HG02642 (cell line): ENCODE measurements at regions not wholly inside any gene's neighbourhood (a gene's known extent, or its start where the extent isn't known, plus 50 kb on each side); places are given as distances from the start of the nearest gene placed in this dataset.

Experiments used
- ATAC-seq: cut with Tn5 transposase; IDR thresholded peaks from one replicate; pipeline ENCODE4 v1.9.1; 2021; ENCODE audit warnings: mild to moderate bottlenecking; ENCODE audit not compliant: unreplicated experiment, poor library complexity

DNA sequence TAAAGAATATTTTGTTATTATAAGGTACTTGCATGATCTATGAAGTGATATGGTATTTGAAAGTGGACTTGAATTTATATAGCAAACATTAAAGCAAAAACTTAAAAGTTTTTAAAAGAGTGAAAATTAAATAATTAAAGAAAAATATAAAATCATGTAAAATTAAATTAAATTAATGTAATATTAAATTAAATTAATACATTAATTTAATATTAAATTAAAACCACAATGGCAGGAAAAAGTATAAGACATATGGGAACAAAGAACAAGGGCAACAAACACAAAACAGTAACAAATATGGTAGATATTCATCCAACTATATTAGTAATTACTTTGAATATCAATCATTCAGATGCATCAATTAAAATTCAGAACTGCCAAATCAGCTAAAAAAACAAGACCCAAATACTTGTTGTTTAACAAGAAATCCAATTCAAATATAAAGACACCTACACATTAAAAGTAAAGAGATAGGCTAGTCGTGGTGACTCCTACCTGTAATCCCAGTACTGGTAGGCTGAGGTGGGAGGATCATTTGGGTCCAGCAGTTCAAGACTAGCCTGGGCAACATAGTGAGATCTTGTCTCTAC lies 992.2 kb upstream of the MIR17HG start:
- ATAC-seq, result no peak

DNA sequence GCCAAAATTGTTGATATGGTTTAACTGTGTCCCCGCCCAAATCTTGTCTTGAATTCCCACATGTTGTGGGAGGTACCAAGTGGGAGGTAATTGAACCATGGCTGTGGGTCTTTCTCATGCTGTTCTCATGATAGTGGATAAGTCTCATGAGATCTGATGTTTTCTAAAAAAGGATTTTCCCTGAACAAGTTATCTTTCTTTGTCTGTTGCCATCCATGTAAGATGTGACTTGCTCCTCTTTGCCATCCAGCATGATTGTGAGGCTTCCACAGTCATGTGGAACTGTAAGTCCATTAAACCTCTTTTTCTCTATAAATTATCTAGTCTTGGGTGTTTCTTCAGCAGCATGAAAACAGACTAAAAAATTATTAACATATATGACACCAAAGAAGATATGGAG lies 986.7 kb upstream of the MIR17HG start:
- ATAC-seq, result no peak

DNA sequence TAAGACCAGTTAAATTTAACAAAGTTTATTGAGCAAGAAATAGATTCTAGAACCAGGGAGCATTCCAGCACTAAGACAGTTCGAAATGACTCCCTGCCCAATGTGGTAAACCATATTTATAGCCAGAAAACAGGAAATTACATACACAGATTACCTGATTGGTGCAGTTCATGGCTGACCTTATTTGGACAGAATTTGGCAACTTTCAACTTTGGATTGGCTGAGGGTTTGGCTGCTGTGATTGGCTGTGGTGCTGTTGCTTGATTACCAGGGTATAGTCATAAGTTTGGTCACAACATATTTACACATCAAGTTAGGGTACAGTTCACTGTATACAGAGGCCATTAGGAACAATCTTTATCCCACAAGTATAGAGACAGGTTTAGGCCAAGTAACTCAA lies 984.8 kb upstream of the MIR17HG start:
- no peak for ATAC-seq

DNA sequence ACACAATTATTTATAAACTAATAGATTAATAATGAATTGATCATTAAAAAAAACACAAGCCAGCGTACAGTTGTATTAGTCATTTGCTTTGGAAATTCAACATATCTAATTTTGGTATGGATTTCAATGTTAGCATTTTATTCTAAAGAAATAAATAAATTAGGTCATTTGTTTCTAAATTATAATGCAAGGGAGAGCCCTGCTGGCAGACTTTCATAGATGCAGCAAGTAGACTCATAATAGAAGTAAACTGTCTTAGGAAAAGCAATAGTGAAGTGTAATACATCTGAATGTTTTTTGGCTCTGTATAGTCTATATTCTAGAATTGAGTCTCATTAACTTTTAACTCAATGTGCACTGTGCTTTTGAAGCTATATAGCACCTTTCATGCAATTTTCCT lies 982.4 kb upstream of the MIR17HG start:
- ATAC-seq, result no peak

DNA sequence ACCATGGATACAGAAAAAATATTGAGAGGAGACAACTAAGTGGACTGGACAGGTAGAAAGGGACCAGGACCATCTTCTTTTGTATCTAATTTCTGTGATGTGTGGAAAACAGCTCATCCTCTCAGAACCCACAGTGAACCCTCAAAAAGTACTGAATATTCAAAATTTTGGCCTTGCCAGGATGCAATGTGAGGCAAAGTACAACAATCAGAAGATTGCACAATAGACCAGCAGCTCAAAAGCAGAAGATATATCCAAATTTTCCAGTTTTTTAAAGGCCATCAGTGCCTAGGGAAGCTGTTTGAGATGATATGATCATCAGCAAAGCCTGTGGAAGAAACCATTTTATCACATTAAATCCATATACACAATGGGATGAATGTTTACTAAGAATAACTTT lies 973.3 kb upstream of the MIR17HG start:
- no peak for ATAC-seq

DNA sequence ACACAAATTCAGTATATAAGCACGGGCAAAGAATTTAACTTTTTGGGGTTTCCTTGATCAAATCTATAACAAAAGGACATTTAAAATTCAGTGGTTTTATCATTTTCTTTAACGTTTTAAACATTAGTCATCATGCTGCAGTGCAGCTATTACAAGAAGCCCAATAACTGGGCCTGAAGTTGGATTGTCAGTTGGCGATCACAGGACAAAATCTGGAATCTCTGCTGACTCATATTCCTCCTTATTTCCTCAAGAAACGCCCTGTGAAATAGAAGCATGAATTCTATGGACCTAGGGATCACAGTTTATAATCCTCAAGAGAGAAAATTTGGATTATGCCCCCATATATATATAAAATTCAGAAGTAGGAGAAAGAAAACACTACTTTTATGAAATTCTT lies 971.6 kb upstream of the MIR17HG start:
- no peak for ATAC-seq

DNA sequence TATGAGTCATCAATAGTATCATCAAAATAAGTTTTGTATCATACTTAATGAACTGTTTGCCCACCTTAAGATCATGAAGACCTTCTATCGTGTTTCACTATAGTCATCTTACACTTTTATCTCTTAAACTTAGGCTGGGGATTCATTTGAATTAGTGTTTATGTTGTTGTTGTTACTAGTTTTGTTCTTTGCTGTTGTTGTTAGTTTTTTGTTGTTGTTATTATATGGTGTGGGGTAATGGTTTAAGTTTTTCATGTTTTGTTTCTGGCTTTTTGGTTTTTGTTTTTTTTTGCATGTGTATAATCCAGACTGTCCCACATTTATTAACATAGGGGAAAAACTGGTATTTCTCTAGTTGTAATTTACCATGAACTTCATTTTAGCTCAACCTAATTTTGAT lies 965.1 kb upstream of the MIR17HG start:
- ATAC-seq, result no peak

DNA sequence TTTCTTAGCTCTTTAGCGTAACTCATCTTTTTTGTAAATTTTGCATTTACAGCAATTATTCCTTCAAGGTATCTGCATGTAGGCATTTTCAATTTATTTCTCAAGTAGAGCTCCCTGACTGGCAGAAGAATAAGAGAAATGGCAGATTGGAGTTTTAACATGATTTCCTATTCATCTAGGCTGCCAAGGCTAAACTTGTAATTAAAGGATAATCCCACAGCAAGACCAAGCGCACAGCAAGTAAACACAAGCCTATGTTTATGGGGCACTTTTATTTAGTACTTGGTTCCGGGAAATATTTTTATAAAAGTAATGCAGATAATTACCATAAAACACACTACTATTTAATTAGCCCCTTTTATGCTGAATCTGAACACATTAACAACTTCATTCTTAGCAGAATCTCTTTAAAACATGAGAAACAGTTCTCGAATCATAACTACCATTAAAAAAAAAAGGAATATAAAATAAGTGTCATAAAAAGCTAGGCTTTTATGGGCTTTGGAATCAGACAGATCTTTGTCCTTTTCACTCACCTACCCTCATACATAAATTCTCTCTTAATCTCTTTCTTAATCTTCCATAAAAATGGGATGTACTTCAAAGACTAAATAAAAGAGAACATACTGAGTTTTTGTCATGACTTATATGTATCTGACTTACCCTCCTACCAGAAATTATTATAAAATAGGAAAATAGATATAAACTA lies 961.6 kb upstream of the MIR17HG start:
- no peak for ATAC-seq

DNA sequence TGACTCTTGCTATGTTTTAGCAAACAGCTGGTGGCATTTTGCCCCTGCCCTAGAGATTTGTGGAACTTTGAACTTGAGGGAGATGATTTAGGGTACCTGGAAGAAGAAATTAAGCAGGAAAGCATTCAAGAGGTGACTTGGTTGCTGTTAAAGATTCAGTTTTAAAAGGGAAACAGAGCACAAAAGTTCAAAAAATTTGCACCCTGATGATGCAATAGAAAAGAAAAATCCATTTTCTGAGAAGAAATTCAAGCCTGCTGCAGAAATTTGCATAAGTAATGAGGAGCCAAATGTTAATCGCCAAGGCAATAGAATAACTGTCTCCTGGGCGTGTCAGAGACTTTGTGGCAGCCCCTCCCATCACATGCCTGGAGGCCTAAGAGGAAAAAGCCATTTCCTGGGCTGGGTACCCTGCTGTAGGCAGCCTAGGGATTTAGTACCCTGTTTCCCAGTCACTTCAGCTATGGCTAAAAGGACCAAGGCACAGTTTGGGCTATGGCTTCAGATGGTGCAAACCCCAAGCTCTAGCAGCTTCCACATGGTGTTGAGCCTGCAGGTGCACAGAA lies 958.5 kb upstream of the MIR17HG start:
- no peak for ATAC-seq

DNA sequence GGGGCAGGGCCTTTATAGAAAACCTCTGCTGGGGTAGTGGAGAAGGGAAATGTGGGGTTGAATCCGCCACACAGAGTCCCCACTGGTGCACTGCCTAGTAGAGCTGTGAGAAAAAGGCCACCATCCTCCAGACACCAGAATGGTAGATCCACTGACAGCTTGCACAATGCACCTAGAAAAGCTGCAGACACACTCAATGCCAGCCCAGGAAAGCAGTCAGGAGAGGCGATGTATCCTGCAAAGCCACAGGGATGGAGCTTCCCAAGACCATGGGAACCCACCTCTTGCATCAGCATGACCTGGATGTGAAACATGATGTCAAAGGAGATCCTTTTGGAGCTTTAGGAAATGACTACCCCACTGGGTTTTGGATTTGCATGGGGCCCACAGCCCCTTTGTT lies 958.0 kb upstream of the MIR17HG start:
- no peak for ATAC-seq

DNA sequence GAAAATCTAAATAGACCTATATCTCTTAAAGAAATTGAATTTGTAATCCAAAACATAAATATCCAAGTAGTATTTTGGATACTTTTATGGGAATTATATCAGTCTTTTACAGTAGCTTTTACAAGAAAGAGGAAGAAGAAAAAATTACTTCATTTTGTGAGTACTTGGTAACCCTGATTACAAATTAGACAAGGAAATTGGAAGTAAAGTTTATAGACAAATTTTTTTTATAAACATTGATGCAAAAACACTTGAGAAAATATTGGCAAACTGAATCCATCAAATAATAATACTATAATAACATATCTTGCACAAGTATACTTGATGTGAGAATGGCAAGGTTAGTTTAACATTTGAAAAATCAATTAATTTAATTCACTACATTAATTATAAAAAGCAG lies 954.1 kb upstream of the MIR17HG start:
- ATAC-seq, result no peak

DNA sequence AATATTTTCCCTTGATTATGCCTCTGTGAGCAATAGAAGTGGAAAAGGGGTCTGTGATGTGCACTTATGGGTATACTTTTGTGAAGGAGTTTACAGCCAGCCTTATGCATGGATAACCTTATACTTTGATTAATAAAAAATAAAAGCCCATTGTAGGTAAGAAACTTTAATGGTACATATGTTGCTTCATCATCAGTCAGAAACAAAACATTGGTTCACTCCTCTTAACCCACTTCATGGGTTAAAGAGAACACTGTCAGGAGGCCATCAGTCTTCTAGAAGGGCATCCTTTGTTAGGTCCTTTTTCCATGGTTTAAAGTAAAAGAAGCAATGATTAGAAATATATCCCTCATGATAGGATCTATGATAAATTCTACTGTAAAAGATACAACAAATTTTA lies 952.1 kb upstream of the MIR17HG start:
- no peak for ATAC-seq

DNA sequence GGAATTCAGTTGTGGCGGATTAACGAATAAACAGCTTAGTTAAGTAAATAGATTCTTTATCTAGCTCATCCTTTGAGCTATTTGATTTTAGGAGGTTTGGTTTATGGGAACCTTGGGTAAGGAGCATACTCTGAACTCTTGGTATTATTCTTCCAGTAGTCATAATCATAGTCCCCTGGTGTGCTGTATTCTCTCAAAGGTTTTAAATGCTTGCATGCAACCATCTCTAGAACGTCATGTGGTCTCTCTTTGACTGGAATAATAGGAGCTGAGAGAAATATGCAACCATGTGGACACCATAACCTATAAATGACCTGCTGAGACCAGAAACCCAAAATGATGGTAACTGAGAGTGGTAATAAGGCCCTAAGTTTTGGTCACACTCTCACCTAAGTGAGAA lies 951.6 kb upstream of the MIR17HG start:
- ATAC-seq, result no peak

DNA sequence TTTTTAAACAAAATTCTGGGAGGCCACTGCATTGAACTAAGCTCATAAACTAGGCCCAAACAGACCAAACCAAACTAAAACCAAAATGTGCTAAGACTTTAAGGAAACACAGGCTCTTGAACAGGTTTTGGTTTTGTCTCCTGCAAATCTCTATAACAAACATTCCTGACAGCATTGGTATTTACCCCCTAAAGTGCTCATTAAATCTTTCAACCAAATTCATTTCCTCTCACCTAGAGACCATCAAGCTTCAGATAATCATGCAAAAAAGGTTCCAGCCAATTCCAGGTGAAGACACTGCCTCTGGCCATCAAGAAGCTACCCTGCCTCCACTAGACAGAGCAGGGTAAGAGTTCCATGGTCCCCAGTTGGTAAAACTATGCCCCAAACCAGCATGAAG lies 951.2 kb upstream of the MIR17HG start:
- ATAC-seq, result no peak

DNA sequence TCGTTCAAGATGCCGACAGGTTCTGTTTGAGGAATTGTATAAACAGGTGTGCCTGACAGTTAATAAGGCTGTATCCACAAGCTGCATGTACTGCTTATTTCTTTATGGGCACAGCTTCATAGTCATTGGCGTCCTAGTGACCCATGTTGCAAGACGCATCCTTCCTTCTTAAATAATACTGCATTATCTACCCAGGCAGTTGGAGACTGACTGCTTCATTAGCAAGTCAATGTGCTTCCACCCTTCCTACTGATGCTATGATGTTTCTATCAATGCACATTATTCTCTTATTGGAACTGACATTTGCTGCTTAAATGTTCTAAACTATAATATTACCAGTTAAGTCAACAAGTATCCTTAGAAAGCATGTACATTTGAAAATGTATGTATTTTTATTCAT lies 950.0 kb upstream of the MIR17HG start:
- no peak for ATAC-seq

DNA sequence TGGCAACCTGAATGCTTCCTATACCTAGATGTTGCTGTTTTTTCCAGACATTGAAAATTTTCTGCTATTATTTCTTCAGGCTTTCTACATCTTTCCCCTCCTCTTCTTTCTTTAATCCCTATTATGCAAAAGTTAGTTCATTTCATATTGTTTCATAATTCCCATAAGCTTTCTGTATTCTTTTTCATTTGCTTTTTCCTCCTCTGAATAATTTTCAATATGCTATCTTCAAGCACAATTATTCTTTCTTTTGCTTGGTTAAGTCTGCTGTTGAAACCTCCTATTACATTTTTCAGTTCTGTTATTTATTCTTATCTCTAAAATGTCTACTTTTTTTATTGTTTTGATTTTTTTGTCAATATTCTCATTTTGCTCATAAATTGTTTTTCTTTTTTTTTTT lies 947.1 kb upstream of the MIR17HG start:
- no peak for ATAC-seq

DNA sequence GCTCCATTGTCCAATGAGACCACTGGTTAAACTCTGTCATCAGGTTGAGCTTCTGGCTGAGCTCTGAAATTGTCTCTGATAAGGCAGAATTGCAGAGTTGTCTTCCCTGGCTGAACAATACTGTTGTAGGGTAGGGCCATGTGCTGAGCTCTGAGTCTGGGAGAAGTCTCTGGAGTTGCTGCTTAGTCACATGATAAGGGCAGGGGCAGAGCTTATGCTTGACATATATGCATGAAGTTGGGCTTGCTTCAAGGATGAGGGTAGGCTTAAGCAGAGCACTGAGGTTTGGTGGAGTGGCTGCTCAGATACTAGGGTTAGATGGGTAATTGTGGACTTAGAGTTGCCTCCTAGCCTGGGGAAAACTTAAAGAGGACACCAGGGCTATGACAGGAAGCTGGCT lies 946.3 kb upstream of the MIR17HG start:
- no peak for ATAC-seq

DNA sequence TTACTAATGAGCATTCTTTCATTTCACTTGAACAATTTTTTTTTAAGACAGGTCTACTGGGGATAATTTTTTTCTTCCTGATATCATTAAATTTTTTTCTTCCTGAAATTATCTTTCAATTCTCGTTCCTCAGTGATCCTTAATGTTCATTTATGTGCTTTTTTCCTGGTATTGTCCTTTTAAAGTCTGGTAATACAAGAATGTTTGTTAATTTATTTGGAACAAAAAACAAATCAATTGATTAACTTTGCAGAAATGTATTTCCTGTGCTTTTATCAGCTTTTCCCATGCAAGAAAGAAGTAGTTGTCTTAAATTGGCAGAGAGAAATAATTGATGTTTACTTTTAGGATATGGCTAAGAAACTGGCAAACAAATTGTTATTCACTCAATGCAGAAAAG lies 945.4 kb upstream of the MIR17HG start:
- ATAC-seq, result no peak

DNA sequence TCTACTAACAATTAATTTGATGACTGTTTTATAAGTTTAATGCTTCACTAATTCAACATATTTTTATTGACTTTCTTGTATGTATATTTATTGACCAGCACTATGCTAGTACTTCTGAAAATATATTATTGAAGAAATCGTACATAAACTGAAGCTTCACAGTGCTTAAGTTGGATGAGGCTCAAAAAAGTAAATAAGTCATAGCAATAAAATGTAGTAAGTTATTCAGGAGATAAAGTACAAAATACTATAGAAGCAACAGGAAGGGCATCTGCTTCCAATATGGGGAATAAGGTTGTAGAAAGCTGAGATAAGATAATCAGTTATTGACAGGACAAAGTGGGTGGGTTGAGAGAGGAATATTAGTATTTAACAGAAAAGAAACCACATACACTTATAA lies 944.9 kb upstream of the MIR17HG start:
- ATAC-seq, result no peak

DNA sequence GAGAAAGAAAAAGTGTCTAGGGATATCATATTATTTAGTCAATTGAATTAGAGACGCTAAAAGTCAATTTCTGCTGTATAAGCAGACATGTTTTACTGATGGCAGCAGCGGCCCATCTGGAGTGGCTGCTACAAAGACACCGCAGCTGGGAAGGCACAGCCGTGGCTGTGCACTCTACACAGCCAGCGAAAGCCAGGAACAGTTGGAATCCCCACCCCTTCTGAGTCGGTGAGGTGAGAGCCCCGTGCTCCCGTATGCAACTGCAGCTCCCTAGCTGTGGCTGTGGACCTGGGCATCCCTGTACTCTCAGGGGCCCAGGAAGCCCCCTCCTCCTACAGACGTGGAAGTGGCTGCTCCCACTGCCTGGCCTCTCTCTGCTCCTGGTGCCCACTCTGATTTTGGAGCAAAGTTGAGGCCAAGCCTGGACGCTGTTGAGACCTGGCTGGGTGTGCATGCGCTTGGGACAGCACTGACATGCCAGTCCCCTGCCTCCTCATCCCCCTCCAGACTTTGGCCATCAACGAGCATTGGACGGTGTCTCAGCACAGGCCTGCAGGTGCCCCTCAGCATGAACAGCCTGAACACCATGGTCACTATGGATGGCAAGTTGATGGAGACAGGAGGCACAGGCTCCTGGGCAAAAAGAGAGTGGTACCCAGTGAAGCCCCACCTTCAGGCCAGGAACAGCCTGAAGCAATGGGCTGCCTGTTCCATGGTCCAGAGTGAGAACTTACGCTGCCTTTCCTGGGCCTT lies 944.0 kb upstream of the MIR17HG start:
- ATAC-seq, result no peak

DNA sequence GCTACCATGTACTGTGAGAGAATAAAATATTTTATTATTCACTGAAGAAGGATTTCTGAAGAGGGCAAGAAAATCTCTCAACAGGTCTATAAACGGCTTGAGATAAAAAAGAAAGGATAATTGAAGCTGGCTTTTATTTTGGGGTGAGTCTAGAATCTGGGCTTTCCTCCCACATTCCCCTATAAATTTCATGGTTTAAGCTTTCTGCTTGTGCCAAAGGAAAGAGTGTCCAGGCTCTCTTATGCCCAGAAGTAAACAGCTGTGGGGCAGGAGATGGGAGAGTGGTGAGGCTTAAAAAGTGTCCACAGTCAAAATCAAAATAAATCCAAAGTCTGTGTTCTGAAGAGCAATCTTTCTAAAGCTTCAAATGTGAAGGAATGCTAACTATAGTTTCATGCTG lies 942.2 kb upstream of the MIR17HG start:
- ATAC-seq, result no peak

DNA sequence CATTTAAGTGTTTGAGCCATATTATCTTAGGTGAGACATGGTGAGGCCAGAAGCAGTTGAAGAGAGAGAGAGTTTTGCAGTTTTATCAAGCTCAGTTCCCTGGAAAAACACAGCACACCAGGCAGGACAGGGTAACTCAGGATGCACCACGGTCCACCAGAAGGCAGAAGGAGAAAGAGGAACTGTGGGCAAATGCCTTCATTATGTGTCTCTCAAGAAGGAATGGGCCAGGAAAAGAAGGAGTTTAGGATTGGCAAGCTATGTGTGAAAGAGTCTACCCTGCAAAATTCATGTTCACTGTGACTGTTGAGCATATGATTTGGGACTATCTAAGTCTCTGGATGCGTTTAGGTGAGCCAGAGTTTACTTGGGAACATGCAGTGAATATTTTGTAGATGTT lies 934.5 kb upstream of the MIR17HG start:
- ATAC-seq, result no peak
